CD4-positive, alpha-beta T cell (primary cell): ENCODE measurements at regions not wholly inside any gene's neighbourhood (a gene's known extent, or its start where the extent isn't known, plus 50 kb on each side); places are given as distances from the start of the nearest gene placed in this dataset.

Experiments
- ATAC-seq: fragments of 200-7000 bp; cut with Tn5 transposase; one replicate; pipeline ENCODE4 v1.10.0; 2022; ENCODE audit warnings: mild to moderate bottlenecking; ENCODE audit not compliant: poor library complexity
- CTCF ChIA-PET: fragments of 350-600 bp; sonication (Branson Sonifier 250); formaldehyde crosslinking; loops from one replicate; lab custom pipeline; 2021; ENCODE audit warnings: antibody characterized with exemption, inconsistent platforms; lab: Charles Lee
- POLR2A ChIA-PET: fragments of 350-600 bp; sonication (Branson Sonifier 250); formaldehyde crosslinking; loops from one replicate; lab custom pipeline; 2021; ENCODE audit warnings: antibody characterized with exemption, inconsistent platforms; lab: Charles Lee
- DNase-seq, 14 experiments: peaks; one replicate each; pipeline ENCODE4 v3.0.0-alpha.2; 2013 to 2020; ENCODE audit warnings: mixed read lengths in 2 of 14
- H3K27ac ChIP-seq, 2 donors: one replicate each; pipeline versions ENCODE4 v1.5.1 to v1.7.0; 2013; ENCODE audit warnings: low read length in 2 of 2, low read depth in 1 of 2, mild to moderate bottlenecking in 1 of 2
- H3K27me3 ChIP-seq, 2 experiments: 1 replicate in 1 of 2; 2 replicates in 1 of 2; pipeline versions ENCODE4 v1.6.1 to v1.7.0; 2013; ENCODE audit warnings: low read length in 2 of 2, control low read depth in 1 of 2, mild to moderate bottlenecking in 1 of 2, moderate library complexity in 1 of 2; ENCODE audit not compliant: insufficient read depth in 2 of 2, control insufficient read depth in 1 of 2
- H3K36me3 ChIP-seq: one replicate; pipeline ENCODE4 v1.6.1; 2013; ENCODE audit warnings: low read length, control low read depth; ENCODE audit not compliant: insufficient read depth
- H3K4me1 ChIP-seq: one replicate; pipeline ENCODE4 v1.6.1; 2013; ENCODE audit warnings: low read length, control low read depth; ENCODE audit not compliant: insufficient read depth
- H3K4me3 ChIP-seq: one replicate; pipeline ENCODE4 v1.5.1; 2013; ENCODE audit warnings: mild to moderate bottlenecking, low read length, moderate library complexity
- H3K9me3 ChIP-seq, 2 experiments: 1 replicate in 1 of 2; 2 replicates in 1 of 2; pipeline versions ENCODE4 v1.6.1 to v1.7.0; 2013; ENCODE audit warnings: low read length in 2 of 2, mild to moderate bottlenecking in 2 of 2, control low read depth in 1 of 2, moderate library complexity in 1 of 2; ENCODE audit not compliant: control insufficient read depth in 1 of 2, insufficient read depth in 1 of 2
- H3K27ac Mint-ChIP-seq: one replicate; pipeline ENCODE4 v1.8.0; 2020; ENCODE audit warnings: mixed read lengths
- H3K27me3 Mint-ChIP-seq: one replicate; pipeline ENCODE4 v1.8.0; 2021; ENCODE audit warnings: mixed read lengths
- H3K36me3 Mint-ChIP-seq: one replicate; pipeline ENCODE4 v1.8.0; 2021; ENCODE audit warnings: low read depth, mixed read lengths
- H3K4me1 Mint-ChIP-seq: one replicate; pipeline ENCODE4 v1.8.0; 2021; ENCODE audit warnings: low read depth, mixed read lengths
- H3K4me3 Mint-ChIP-seq: one replicate; pipeline ENCODE4 v1.8.0; 2020; ENCODE audit warnings: mild to moderate bottlenecking, mixed read lengths
- H3K9me3 Mint-ChIP-seq: one replicate; pipeline ENCODE4 v1.8.0; 2020; ENCODE audit warnings: mixed read lengths
- intact Hi-C, 2 experiments: fragments of 100-400 bp; cut with DNase I in 1 of 2; cut with micrococcal nuclease in 1 of 2; formaldehyde crosslinking; loops; one replicate each; pipeline versions ENCODE4 v1.15.1 to v1.9.0; 2023 to 2025; cut with DNase I, micrococcal nuclease
- TF ChIP-seq, protein P1 (sequence below): fragments of 200-600 bp; IDR thresholded peaks from one replicate; pipeline ENCODE4 v1.8.0; 2022; ENCODE audit warnings: antibody characterized with exemption, mild to moderate bottlenecking

DNA sequence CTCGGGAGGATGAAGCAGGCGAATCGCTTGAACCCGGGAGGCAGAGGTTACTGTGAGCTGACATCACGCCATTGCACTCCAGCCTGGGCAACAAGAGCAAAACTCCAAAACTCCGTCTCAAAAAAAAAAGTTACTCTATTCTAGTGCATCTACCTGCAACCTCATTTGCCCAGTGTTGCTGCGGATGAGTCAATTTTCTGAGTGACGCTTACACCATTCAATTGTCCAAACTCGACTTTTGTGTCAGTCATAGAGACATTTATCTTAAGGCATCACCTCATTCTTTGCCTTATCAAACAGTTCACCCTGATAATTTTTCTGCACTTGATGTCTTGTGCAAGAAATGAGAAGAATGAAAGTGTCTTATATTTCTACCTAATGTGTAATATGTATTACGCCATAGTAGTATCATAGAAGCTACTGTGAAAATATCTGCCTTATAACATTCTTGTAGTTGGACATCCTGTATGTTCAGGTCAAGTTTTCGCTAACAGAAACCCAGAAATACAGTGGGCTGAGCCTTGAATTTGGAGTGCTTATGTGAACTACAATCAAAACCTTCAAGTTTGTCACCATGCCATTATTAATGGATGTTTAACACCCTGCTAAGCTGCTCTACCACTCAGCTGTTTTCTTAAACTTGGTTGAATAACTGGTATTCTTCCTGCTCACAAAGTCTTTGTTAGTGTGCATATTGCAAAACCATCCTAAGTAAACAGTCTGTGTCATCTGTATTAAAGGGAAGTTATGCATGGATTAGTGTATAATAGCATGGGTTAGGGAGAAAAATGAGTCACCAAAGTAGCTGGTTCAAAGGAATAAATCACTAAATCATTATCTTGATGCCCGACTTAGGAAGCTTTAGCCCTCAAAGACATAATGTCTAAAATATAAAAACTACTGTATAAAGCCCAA, 531.0 kb upstream of the NR2F2 start:
- Mint-ChIP-seq H3K27me3 (no peaks in the 10 kb centered on the region), H3K4me1 (peaks cover 9% of the 10 kb centered on the region), H3K27ac (no peak overlapping the region), H3K36me3 (no peaks in the 10 kb centered on the region), H3K9me3 (peaks cover 4% of the 10 kb centered on the region), H3K4me3 (no peak overlapping the region)
- ATAC-seq (no peak), DNase-seq (no peak)
- TF ChIP-seq, protein P1, sequence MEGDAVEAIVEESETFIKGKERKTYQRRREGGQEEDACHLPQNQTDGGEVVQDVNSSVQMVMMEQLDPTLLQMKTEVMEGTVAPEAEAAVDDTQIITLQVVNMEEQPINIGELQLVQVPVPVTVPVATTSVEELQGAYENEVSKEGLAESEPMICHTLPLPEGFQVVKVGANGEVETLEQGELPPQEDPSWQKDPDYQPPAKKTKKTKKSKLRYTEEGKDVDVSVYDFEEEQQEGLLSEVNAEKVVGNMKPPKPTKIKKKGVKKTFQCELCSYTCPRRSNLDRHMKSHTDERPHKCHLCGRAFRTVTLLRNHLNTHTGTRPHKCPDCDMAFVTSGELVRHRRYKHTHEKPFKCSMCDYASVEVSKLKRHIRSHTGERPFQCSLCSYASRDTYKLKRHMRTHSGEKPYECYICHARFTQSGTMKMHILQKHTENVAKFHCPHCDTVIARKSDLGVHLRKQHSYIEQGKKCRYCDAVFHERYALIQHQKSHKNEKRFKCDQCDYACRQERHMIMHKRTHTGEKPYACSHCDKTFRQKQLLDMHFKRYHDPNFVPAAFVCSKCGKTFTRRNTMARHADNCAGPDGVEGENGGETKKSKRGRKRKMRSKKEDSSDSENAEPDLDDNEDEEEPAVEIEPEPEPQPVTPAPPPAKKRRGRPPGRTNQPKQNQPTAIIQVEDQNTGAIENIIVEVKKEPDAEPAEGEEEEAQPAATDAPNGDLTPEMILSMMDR = no peak
- H3K27ac ChIP-seq = no peak overlapping the region
- H3K9me3 ChIP-seq = no peaks in the 10 kb centered on the region
- no peaks in the 10 kb centered on the region for H3K36me3 ChIP-seq
- ChIA-PET CTCF (interaction anchor here (1.2 kb wide), 1 partner anchor 26 kb away, joined by 3 read pairs; no protein-coding TSS in a partner anchor), POLR2A (no interaction called here)
- intact Hi-C loops = loop anchor here in 1 of 2 experiments (10.0 kb wide), 1 partner anchor 55 kb away; no protein-coding TSS in a partner anchor
- H3K4me3 ChIP-seq = no peak overlapping the region
- no peaks in the 10 kb centered on the region for H3K27me3 ChIP-seq
- no peaks in the 10 kb centered on the region for H3K4me1 ChIP-seq

DNA sequence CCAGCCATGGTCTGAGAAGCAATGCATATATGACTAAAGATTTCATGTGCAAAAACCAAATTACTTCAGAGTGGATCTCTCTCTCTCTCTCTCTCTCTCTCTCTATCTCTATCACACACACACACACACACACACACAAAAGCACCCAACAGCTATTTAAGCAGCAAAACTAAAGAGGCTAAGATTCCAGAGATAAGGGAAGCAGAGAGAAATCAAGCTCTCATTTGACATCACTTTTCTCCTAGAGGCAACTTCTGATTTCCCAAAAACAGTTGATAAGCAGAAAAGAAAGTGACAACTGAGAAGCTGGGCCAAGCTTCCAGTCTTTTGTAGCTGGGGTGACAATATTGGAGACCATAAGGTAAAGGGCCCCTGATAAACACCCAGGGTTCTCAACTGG, 526.0 kb upstream of the NR2F2 start:
- POLR2A ChIA-PET = no interaction called here
- no peak overlapping the region for H3K4me3 ChIP-seq
- ATAC-seq (no peak), DNase-seq (no peak)
- H3K27ac ChIP-seq = no peak overlapping the region
- no peak overlapping the region for H3K27ac Mint-ChIP-seq
- H3K9me3 Mint-ChIP-seq = peaks cover 4% of the 10 kb centered on the region
- no peak overlapping the region for H3K4me3 Mint-ChIP-seq
- H3K27me3 ChIP-seq = no peaks in the 10 kb centered on the region
- H3K36me3 ChIP-seq = no peaks in the 10 kb centered on the region
- CTCF ChIA-PET = interaction anchor here (0.6 kb wide), 1 partner anchor 199 kb away, joined by 3 read pairs; no protein-coding TSS in a partner anchor
- peaks cover 9% of the 10 kb centered on the region for H3K4me1 Mint-ChIP-seq
- H3K9me3 ChIP-seq = no peaks in the 10 kb centered on the region
- no peaks in the 10 kb centered on the region for H3K36me3 Mint-ChIP-seq
- no peaks in the 10 kb centered on the region for H3K27me3 Mint-ChIP-seq
- intact Hi-C loops = no loop called here
- no peaks in the 10 kb centered on the region for H3K4me1 ChIP-seq
- TF ChIP-seq, protein P1 = no peak

DNA sequence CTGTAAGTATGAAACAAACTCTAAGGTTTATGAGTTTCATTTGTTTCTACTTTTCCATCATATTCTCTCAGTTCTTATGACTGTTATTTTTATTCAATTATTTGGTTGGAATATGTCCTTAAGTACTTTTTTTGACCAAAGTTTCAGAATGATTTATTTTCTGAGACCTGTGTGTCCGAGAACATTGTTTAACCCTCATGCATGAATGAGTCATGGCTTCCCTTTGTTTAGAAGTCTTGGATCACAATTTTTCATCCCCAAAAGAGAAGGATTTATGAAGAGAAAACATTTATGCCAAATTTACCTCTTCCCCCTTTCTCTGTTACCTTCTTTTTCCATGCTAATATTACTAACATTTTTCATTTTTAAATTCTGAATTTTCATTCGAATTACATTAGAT, 518.0 kb upstream of the NR2F2 start:
- TF ChIP-seq, protein P1 = no peak
- ChIA-PET POLR2A (no interaction called here), CTCF (no interaction called here)
- no peak overlapping the region for H3K27ac Mint-ChIP-seq
- Histone ChIP-seq H3K36me3 (no peaks in the 10 kb centered on the region), H3K27me3 (no peaks in the 10 kb centered on the region), H3K27ac (no peak overlapping the region), H3K9me3 (peaks cover 0 to 9% of the 10 kb centered on the region in 2 experiments), H3K4me1 (no peaks in the 10 kb centered on the region), H3K4me3 (no peak overlapping the region)
- no peaks in the 10 kb centered on the region for H3K4me1 Mint-ChIP-seq
- no peaks in the 10 kb centered on the region for H3K9me3 Mint-ChIP-seq
- no peaks in the 10 kb centered on the region for H3K36me3 Mint-ChIP-seq
- intact Hi-C loops = no loop called here
- H3K27me3 Mint-ChIP-seq = peaks cover 5% of the 10 kb centered on the region
- ATAC-seq (no peak), DNase-seq (no peak)
- no peak overlapping the region for H3K4me3 Mint-ChIP-seq
